ENCODE measurements at regions not wholly inside any gene's neighbourhood (a gene's known extent, or its start where the extent isn't known, plus 50 kb on each side); places are given as distances from the start of the nearest gene placed in this dataset.

DNA sequence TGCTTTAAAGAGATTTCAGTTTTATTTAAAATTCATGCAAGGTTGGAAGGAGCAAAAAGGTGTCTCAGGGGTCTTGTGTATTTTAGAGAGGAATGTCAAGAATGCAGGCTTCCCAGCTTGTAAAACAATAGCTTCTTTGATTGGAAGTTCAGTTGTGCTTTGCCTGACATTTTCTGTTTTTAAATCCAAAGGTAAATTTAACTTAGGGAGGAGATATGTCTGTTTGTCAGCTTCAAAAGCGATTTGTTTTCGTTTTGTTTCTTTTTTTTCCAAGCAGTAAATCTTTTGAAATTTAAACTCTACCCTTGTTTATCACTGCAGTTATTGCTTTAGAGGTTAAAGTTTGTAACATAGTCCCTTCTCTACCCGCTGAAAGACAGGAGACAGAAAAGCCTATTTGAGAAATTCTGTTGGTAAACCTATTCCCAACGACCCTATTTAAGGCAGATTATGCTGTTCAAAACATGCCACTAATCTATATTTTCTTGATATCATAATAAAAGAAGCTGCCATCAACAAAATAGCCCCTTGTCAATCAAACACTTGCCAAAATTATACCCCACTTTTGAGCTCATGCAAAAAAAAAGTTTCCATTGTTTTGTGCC lies 639.6 kb downstream of the IRS1 start:
- DNase-seq (ENCODE audit: low spot score), result no peak

DNA sequence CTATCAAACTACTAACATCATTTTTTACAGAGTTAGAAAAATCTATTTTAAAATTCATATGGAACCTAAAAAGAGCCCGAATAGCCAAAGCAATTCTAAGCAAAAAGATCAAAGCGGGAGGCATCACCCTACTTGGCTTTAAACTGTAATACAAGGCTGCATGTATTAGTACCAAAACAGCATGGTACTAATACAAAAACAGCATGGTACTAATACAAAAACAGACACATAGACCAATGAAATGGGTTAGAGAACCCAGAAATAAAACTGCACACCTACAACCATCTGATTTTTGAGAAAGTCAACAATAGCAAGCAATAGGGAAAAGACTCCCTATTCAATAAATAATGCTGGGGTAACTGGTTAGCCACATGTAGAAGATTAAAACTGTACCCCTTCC lies 640.7 kb downstream of the IRS1 start:
- DNase-seq (ENCODE audit: low spot score), result no peak

- DNase-seq (ENCODE audit: low spot score), result no peak
Measured at GRCh38 chr2:226158229-226158628, 641.4 kb downstream of the IRS1 start.

DNA sequence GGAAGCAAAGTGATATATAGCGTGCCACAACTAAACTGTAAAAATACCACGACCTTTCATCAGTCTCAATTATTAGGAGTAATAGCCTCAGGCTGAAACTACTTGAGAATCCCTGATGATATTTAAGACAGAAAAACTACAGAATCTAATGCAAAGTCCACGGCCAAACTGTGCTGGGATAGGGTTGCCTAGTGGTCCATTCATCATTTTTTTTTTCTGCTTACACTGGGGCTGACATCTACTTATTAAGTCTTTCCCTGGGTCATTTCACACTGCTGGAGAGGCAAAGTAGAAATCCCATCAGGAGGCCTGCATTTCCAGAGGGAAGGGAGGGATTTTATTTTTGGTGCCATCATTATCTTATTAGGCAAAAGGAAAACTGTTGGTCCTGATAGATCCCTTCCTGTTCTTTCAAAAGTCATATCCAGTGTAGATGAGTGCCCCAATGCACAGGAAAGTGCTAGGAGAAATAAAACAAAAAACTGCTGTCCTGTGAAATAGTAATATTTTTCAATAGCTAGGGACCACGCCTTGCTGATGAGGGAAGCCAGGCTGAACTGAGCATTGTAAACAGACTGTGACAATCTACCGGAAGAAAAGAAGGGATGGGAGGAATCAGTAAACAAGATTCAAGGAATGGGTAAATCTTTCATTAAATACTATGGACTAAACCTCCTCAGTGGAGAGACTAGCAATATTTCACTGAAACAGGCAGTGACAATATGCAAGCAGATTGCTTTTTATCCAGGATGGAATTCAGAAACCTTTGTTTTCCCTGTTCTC lies 644.3 kb downstream of the IRS1 start:
- no peak for DNase-seq (ENCODE audit: low spot score)

GRCh38 chr2:226154610-226155009 lies 645.0 kb downstream of the IRS1 start:
- DNase-seq (ENCODE audit: low spot score), result no peak

DNA sequence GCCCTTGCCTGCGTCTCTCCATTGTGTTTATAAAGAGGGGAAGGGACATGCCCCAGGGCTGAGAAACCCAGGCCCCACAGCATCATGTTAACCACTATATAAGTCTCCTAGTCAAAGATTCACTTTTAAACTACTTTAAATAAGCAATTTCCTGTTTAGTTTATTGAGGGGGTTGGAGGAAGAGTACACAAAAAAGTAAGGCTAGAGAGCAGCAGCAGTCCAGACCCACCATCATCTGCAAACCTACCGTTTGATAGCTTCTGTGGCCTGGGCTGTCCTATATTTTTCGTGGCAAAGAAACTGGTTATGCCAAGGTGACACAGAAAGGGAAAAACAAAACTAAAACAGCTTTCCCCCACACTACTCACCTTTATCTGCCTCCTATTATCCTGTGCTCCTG lies 646.1 kb downstream of the IRS1 start:
- no peak for DNase-seq (ENCODE audit: low spot score)

DNA sequence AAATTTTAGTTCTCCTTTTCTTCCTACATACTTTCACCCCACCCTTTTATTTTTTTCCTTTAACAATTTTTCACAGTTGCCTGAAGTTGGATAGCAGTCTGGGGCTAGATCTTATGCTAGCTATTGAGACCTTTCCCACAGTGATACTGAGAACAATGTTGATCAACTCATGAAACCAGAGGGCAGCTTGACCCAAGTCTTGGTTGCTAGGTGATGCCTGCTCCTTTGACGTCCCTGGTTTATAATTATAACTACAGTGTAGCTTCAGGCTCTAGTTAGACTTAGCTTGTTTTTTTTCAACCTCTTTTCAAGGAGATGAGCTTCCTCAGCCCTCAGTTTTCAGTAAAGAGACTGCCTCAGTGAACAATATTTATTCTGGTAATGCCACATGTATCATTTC lies 648.5 kb downstream of the IRS1 start:
- no peak for DNase-seq (ENCODE audit: low spot score)

GRCh38 chr2:226143091-226143490 lies 656.5 kb downstream of the IRS1 start:
- no peak for DNase-seq (ENCODE audit: low spot score)

DNA sequence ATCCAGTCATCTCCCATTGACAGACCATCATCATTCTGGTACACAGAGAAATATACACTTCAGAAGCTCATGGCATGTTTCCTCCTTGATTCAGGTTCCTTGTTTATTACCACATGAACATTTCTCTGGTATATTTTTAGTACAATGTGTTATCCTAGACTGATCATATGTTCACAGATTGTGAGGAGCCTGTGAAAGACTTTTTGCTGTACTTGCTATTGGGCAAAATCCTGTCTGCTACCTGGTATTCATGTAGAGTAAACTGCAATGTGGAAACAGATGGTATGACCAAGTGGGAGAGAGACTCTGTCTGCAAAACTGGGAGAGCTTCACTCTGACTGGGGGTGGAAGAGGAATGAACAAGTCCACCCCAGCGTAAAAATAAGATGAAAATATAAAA lies 657.2 kb downstream of the IRS1 start:
- no peak for DNase-seq (ENCODE audit: low spot score)

DNA sequence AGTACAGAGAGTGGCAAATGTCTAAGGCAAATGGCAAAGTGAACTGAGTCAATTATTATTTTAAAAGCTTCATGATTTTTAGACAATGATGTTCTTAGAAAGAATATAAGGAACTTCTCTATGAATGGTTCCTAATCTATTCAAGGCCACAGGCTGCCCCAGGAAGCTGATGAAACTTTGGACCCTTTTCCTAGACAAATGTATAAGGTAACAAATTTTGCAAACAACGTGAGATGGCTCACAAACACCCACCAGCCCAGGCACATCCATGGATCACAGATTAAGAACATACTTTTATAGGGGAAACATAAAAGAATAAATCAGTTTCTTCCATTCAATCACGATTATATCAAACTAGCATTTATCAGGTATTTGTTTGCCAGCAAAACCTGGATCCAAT lies 659.0 kb downstream of the IRS1 start:
- DNase-seq (ENCODE audit: low spot score), result no peak

DNA sequence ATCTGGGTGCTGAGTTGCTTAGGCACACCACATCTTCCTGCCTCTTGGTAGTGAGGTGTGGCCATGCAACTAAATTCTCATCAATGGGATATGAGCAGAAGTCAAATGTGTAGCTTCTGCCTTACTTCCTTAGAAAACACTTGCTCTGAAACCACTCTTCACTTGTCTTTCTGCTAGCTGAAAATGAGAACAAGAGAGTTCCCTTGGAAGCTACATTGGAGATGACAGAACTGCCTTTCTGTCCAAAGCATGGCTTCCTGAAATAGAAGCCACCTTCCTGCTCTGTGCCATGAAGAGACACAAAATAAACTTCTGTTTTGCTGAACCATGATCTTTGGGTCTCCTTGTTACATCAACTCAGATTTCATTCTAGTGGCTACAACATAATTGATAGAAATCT lies 659.9 kb downstream of the IRS1 start:
- no peak for DNase-seq (ENCODE audit: low spot score)

GRCh38 chr2:226137201-226137811 lies 662.3 kb downstream of the IRS1 start:
- no peak for DNase-seq (ENCODE audit: low spot score)

DNA sequence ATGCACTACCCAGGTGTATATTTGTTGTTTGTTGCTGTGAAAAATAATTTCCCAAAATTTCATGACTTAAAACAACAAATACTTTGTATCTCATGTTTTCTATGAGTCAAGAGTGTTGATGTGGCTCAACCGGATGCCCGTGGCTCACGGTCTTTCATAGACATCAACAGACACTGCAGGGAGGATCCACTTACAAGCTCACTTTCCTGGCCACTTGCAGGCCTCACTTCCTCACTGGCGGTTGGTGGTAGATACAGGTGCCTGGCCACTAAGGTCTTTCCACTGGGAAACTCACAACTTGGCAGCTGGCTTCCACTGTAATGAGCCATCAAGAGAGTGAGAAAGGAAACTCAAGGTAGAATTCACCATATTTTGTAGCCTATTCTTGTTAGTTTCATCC lies 662.9 kb downstream of the IRS1 start:
- no peak for DNase-seq (ENCODE audit: low spot score)

DNA sequence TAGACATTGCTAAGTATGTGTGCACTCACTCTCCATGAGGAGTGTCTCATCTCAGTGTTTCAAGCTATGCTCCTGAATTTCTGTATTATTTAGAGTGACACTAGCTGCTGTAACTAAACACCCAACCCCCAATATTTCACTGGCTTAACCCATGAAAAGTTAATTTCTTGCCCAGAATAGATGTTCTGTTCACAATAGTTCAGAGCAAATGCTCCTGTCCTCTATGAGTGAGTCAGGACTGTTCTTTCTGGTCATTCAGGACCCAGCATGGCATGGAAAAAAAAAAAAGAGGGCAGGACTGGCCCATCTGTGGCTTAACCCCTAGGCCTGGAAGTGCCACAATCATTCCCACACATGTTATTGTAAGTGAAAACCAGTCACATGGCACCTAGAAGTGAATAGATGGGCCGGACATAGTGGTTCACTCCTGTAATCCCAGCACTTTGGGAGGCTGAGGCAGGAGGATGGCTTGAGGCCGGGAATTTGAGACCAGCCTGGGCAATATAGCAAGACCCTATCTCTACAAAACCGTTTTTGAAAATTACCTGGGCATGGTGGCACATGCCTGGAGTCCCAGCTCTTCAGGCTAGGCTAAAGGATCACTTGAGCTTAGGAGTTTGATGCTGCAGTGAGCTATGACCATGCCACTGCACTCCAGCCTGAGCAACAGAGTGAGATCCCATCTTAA lies 663.6 kb downstream of the IRS1 start:
- no peak for DNase-seq (ENCODE audit: low spot score)

- DNase-seq (ENCODE audit: low spot score), result no peak
Measured at GRCh38 chr2:226132323-226133215, 667.1 kb downstream of the IRS1 start.

GRCh38 chr2:226131299-226131784 lies 668.3 kb downstream of the IRS1 start:
- DNase-seq (ENCODE audit: low spot score), result no peak

GRCh38 chr2:226130192-226130591 lies 669.4 kb downstream of the IRS1 start:
- no peak for DNase-seq (ENCODE audit: low spot score)

- DNase-seq (ENCODE audit: low spot score), result no peak
Measured at GRCh38 chr2:226127682-226128081, 671.9 kb downstream of the IRS1 start.

GRCh38 chr2:226126104-226126503 lies 673.5 kb downstream of the IRS1 start:
- no peak for DNase-seq (ENCODE audit: low spot score)

DNA sequence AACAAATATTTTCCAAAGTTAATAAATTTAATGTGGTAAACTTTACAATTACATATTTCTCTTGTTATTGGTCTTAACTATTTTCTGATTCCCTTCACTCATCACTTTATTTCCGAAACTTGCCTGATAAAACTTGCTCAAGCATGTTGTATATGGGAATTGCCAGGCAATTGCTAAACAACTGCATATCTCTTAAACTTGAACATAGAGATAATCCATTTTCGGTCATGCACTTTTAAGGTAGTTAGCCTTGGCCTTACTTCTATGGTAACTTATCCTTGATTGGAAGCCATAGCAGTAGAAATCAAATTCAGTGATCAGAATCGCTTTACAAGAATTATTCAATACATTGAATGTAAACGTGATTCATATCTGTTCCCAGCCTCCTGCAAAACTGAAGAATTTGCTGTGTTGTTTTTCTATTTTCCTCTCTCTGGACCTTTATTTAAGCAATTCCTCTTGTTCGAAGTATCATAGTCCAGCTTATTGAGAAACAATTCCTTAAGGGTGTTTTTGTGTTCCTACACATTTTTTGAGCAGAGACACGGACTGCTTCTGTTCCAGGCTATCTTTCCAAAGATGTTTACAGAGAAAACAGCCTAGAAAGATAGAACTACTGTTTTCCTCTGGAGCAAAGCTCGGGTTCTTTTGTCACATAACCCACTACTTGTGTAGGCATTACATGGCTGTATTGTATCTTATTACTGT lies 674.3 kb downstream of the IRS1 start:
- DNase-seq (ENCODE audit: low spot score), result no peak

- DNase-seq (ENCODE audit: low spot score), result no peak
Measured at GRCh38 chr2:226124548-226125011, 675.0 kb downstream of the IRS1 start.

All from CD4-positive, alpha-beta T cell treated with Interleukin-15 for 4 hours (primary cell).